ENCODE measurements at regions not wholly inside any gene's neighbourhood (a gene's known extent, or its start where the extent isn't known, plus 50 kb on each side); places are given as distances from the start of the nearest gene placed in this dataset.
"Not testable (repeated sequence)": the region's sequence is repeated elsewhere in the genome, so short reads cannot be mapped to it uniquely, and the experiment has no call there.

- DNase-seq (ENCODE audit: low read depth): no peak
- TF ChIP-seq CTCF (IDR thresholded peaks at IDR 0.05; ENCODE audit: low read depth, low read length, missing control alignments): no peak
- H3K4me3 ChIP-seq (ENCODE audit: low read depth, low read length): no peak overlapping the region
Measured at GRCh38 chr10:51005551-51005950, 68.7 kb upstream of the PRKG1 start.

GRCh38 chr10:51006686-51007085 lies 67.6 kb upstream of the PRKG1 start:
- no peak for DNase-seq (ENCODE audit: low read depth)
- no peak for TF ChIP-seq CTCF (IDR thresholded peaks at IDR 0.05; ENCODE audit: low read depth, low read length, missing control alignments)
- H3K4me3 ChIP-seq (ENCODE audit: low read depth, low read length): no peak overlapping the region

DNA sequence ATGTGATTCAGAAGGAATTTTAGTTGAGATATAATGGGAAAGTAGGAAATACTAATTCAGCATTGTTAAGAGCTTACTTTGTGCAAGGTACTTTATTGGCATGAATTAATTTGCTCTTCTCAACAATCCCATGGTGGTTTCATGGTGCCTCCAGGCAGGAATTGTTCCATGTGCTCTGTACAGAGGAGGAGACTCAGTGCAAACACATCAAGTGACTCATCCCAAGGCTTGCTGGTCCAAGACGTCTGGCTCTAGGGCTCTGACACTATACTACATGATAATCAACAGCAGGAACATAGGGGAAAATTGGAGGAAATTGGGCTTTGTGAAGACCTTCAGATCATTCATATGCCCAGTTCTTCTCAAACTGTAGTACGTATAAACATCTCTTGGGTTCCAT lies 66.5 kb upstream of the PRKG1 start:
- no peak overlapping the region for H3K4me3 ChIP-seq (ENCODE audit: low read depth, low read length)
- no peak for TF ChIP-seq CTCF (IDR thresholded peaks at IDR 0.05; ENCODE audit: low read depth, low read length, missing control alignments)
- no peak for DNase-seq (ENCODE audit: low read depth)

GRCh38 chr10:51008346-51008745 lies 65.9 kb upstream of the PRKG1 start:
- no peak overlapping the region for H3K4me3 ChIP-seq (ENCODE audit: low read depth, low read length)
- no peak for DNase-seq (ENCODE audit: low read depth)
- no peak for TF ChIP-seq CTCF (IDR thresholded peaks at IDR 0.05; ENCODE audit: low read depth, low read length, missing control alignments)

DNA sequence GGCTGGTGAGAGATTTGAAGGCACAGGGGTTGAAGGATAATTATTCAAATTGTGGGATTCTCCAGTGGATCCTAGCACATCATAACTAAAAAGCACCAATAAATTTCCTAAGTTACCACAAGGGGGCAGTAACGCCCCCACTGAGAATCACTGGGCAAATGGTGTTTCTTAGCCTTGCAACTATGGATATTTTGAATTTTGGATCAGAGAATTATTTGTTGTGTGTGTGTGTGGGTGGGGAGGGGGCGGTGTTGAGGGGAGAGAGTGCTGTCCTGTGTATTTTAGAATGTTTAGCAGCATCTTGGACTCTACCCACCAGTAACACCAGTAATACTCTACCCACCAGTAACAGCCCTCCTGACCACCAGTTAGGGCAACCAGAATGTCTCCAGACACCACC lies 63.3 kb upstream of the PRKG1 start:
- peak; percentile 77 for TF ChIP-seq CTCF (IDR thresholded peaks at IDR 0.05; ENCODE audit: low read depth, low read length, missing control alignments)
- H3K4me3 ChIP-seq (ENCODE audit: low read depth, low read length): no peak overlapping the region
- DNase-seq (ENCODE audit: low read depth): no peak

DNA sequence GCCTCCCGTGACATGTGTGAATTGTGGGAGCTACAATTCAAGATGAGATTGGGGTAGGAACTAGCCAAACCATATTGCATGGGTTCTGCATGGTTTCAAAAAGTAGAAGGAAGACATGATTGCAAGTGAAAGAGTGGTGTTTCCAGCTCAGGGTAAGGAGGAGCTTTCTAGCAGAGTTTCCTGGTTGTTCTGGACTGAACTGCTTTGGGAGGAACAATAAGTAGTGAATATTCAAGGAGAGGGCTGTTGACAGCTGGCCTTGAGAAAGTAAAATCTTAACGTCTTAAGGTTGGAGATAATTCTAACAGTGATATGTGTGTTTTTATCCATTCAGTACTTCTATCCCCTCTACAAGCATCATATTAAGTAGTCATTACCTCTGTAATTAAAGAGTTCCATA lies 62.2 kb upstream of the PRKG1 start:
- no peak for DNase-seq (ENCODE audit: low read depth)
- no peak for TF ChIP-seq CTCF (IDR thresholded peaks at IDR 0.05; ENCODE audit: low read depth, low read length, missing control alignments)
- no peak overlapping the region for H3K4me3 ChIP-seq (ENCODE audit: low read depth, low read length)

- no peak overlapping the region for H3K4me3 ChIP-seq (ENCODE audit: low read depth, low read length)
- TF ChIP-seq CTCF (IDR thresholded peaks at IDR 0.05; ENCODE audit: low read depth, low read length, missing control alignments): no peak
- no peak for DNase-seq (ENCODE audit: low read depth)
Measured at GRCh38 chr10:51014680-51015389, 59.5 kb upstream of the PRKG1 start.

DNA sequence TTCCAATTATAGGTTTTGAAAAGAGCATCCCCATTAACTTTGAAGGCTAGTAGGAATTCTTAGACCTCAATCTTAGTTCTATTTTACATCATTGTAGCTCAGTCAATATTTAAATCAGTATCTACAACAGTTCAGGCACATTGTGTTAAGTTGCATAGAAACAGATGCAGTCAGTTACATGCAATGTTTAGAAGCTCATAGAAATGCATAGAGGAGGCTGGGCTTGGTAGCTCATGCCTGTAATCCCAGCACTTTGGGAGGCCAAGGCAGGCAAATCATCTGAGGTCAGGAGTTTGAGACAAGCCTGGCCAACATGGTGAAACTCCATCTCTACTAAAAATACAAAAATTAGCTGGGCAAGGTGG lies 58.9 kb upstream of the PRKG1 start:
- not testable (repeated sequence) for H3K4me3 ChIP-seq (ENCODE audit: low read depth, low read length); DNase-seq (ENCODE audit: low read depth)

Measured in GM12864 (cell line).